T47D (cell line): ENCODE measurements at regions not wholly inside any gene's neighbourhood (a gene's known extent, or its start where the extent isn't known, plus 50 kb on each side); places are given as distances from the start of the nearest gene placed in this dataset.

ENCODE experiments used
- DNase-seq, 2 experiments: peaks; one replicate each; pipeline versions ENCODE4 v3.0.0 to v3.0.0-alpha.2; 2011 to 2012; ENCODE audit warnings: low read depth in 1 of 2, low spot score in 1 of 2
- JUND ChIP-seq: IDR thresholded peaks from 2 replicates; pipeline ENCODE4 v1.6.1; 2012; ENCODE audit warnings: low read depth
- in situ Hi-C: cut with HindIII; loops from 2 replicates; pipeline ENCODE4 v1.10.0; 2016; ENCODE audit warnings: low sequenced_read_pairs, low pct_unique_long_range_greater_than_20kb

GRCh38 chr18:67367540-67367939 is 149.0 kb downstream of the DSEL start:
- no peak for DNase-seq
- in situ Hi-C loops, result no loop called here
- no peak for TF ChIP-seq JUND

GRCh38 chr18:67363694-67364093 is 152.8 kb downstream of the DSEL start:
- in situ Hi-C loops, result no loop called here
- DNase-seq, result no peak
- no peak for TF ChIP-seq JUND

- TF ChIP-seq JUND, result no peak
- in situ Hi-C loops, result no loop called here
- DNase-seq, result no peak
These were observed 153.6 kb downstream of the DSEL start for GRCh38 chr18:67362906-67363305.

DNA sequence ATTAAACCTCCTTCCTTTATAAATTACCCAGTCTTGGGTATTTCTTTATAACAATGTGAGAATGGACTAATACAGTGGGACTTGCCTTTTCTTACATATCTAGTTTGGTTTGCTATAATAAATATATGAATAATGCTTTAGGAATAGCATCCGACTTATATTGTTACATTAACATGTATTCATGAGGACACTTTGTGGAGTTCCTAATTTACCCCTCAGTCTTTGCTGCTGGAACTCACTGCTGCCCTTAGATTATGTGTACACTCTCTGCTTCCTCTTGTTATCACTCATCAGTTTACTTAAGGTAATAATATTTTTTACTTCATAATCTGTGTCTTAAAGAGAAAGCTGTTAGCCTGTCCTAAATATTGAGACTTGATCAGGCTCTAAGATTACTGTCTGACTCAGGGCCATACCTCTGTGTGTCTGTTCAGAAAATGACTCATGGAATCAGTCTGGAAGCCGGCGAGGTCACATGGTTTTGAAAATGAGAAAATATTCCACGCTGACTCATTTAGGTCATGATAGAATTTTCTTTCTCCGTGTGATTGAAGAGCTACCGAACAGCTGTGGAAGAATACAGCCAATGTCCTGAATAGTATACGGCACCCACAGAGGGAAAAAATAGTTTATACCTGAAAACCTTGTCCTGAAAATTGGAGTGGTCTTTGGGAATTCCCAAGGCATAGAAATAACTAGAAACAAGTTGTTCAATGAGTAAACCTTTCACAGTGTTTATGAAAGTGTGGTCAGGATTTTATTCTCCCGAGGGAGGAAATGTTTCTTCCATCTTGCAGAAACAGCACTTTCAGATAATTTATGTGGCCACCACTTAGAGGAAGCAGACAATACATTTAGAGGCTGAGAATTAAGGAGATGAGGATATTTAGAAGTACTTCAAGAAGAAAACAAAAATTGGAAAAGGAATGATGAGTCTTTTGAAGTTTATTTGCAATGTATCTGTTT is 156.4 kb downstream of the DSEL start:
- DNase-seq, result peak in 1 of 2 experiments; percentile 42
- TF ChIP-seq JUND, result no peak
- in situ Hi-C loops, result no loop called here

- DNase-seq, result no peak
- in situ Hi-C loops, result no loop called here
- no peak for TF ChIP-seq JUND
These were observed 157.6 kb downstream of the DSEL start for GRCh38 chr18:67358947-67359346.

DNA sequence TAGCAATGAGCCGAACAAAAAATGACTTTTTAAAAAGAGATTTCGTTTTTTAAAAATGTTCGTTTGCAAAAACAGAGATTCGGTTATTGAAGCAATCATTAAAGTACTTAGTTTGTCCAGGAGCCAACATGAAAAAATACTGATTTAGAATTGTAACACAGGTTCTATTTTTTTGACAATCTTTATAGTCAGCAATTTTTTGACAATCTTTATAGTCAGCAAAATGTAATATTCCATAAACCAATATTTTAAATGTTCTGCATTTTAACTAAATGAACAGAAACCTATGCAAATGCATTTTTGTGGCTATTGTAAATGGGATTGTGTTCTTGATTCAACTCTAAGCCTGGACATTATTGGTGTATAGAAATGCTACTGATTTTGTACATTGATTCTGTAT is 161.8 kb downstream of the DSEL start:
- in situ Hi-C loops, result no loop called here
- no peak for TF ChIP-seq JUND
- no peak for DNase-seq

DNA sequence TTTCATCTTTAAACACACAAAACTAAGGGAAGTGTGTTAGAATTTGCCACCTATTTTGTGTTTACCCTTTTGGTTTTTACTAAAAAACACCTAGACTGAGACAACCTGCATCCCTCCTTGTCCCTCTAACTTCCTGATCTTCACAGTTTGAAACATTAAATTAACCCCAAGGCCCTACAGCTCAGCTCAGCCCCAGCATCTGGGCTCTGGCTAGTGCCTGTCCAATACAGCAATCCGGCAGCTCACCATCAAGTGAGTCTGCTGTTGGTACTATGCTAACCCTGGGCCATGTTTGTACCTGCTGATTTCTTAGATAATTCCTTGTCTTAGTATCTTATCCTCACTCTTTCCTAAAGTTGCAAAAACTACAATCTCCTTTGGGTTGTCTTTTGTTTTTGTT is 162.4 kb downstream of the DSEL start:
- TF ChIP-seq JUND, result no peak
- in situ Hi-C loops, result no loop called here
- no peak for DNase-seq

- in situ Hi-C loops, result no loop called here
- no peak for TF ChIP-seq JUND
These were observed 169.1 kb downstream of the DSEL start for GRCh38 chr18:67347438-67347837.

GRCh38 chr18:67342159-67342558 is 174.4 kb downstream of the DSEL start:
- in situ Hi-C loops, result no loop called here

More at GRCh38 chr18:67347438-67347837, 169.1 kb downstream of the DSEL start:
- no peak for DNase-seq

DNA sequence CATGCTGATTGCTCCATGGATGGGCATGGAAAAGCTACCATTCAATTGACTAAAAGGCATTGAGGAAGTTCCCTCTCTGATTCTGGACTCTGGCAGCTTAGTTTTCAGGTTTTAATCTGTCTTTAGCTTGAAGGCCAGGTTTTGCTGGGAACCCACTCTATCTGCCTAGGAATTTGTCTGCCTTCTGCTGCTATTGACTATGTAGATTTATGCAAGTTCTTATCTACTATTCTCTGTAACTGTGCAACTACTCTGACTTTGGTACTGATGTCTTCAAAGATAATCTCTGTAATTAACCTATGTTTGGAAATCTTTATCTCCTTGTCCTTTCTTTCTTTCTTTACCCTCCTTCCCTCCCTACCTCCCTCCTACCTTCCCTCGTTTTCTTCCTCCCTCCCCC is 178.8 kb downstream of the DSEL start:
- in situ Hi-C loops, result no loop called here
- no peak for TF ChIP-seq JUND
- no peak for DNase-seq

More at GRCh38 chr18:67342159-67342558, 174.4 kb downstream of the DSEL start:
- no peak for TF ChIP-seq JUND
- no peak for DNase-seq

- in situ Hi-C loops, result no loop called here
- no peak for TF ChIP-seq JUND
- no peak for DNase-seq
These were observed 184.7 kb downstream of the DSEL start for GRCh38 chr18:67331857-67332256.

- in situ Hi-C loops, result no loop called here
- no peak for TF ChIP-seq JUND
- DNase-seq, result no peak
These were observed 197.4 kb downstream of the DSEL start for GRCh38 chr18:67319109-67319508.

GRCh38 chr18:67318651-67319050 is 197.9 kb downstream of the DSEL start:
- no peak for DNase-seq
- in situ Hi-C loops, result no loop called here
- no peak for TF ChIP-seq JUND
